ENCODE measurements at regions not wholly inside any gene's neighbourhood (a gene's known extent, or its start where the extent isn't known, plus 50 kb on each side); places are given as distances from the start of the nearest gene placed in this dataset.

- no peak for DNase-seq (ENCODE audit: low spot score)
Observed at GRCh38 chr12:13764748-13765147, 216.7 kb downstream of the GRIN2B start.

GRCh38 chr12:13749389-13749788 is 232.0 kb downstream of the GRIN2B start:
- DNase-seq (ENCODE audit: low spot score): no peak

DNA sequence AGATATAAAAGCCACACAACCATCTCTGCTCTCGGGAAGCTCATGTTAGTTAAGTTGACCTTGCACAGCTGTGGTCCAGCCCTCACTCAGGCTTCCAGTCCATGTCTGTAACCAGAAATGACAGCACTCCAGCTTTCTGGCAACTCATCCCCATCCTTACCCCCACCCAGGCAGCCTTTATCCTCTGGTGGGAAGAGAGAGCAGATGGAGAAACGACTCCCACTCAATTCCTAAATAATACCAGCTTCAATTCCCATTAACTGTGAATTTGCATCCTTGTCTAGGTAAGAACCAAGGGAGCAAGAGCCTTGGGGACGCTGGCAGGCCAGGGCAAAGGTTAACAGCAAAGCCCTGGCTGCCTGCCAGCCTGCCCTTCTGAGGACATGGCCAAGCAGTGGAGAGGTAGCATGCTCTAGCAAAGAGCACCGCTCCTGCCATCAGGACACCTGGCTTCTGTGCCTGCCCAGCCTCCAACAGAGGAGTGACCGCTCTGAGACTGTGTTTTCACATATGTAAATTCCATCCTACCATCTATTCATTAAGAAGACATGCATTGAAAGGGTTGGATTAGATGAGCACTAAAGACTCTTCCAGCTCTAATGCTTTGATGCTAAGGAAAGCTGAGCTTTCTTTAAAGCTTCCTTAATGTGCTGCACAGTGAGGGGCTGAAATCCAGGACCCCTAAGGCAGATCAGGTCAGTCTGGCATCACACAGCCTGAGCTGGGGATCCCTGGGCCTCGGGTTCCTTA is 236.1 kb downstream of the GRIN2B start:
- DNase-seq (ENCODE audit: low spot score): no peak

DNA sequence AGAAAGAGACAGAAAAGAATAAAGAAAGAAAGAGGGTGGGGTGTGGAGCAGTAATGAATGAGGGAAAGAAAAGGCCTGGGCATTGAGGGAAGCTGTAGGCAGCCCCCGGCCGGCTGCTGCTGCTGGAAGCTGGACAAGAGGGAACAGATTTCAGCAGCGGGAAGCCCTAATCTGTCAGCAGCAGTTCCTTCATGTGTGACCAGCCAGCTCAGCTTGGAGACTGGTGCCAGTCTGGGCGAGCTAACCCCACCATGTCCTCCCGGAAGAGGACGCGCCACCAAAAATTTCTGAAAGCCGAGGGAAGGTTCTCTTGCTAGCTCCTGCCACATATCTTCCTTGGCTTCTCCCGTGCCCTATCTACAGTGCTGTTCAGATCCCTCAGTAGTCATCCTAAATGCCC is 236.8 kb downstream of the GRIN2B start:
- DNase-seq (ENCODE audit: low spot score): no peak

GRCh38 chr12:13740149-13740545 is 241.3 kb downstream of the GRIN2B start:
- no peak for DNase-seq (ENCODE audit: low spot score)

GRCh38 chr12:13735734-13736133 is 245.7 kb downstream of the GRIN2B start:
- no peak for DNase-seq (ENCODE audit: low spot score)

DNA sequence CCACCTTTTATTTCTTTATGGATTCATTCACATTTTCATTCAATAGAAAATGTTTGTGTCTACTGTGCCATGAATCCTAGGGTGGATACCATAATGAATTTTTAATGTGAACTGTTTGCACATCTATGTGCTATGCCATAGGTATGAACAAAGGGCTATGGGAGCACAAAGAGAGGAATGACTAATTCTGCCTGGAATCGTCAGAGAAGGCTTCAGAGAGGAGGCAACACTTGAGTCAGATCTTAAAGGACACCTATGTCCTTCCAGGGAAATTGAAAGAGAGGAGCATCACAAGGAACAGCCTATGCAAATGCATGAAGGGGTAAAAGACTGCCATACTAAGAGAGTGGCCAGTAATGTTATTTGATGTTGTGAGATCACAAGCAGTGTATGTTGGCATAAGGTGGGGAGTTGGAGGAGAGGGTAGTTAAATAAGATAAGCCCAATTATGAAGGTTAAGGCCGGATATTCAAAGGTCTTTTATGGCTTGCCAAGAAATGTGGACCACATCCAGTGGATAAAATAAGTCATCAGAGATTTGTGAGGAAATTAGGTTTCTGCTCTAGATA is 246.7 kb downstream of the GRIN2B start:
- DNase-seq (ENCODE audit: low spot score): no peak

GRCh38 chr12:13727707-13728195 is 253.7 kb downstream of the GRIN2B start:
- DNase-seq (ENCODE audit: low spot score): peak; percentile 37

DNA sequence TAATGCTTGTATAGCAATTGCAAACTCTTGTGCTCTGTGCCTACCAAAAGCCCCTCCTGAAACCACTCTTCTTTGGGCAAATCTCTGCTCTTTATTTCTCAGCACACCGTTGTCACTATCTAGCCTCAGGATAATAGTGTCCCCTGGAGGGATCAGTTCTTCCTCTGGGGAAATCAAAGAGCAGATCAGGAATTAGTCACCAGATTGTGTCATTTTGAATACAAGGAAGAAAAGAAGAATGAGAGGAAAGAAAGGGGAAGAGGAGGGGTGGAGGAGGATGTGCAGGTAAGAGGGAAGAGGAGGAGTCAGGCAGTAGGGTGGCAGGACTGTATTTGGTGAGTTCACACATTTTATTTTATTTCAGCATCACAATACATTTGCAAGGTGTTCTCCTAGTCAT is 256.4 kb downstream of the GRIN2B start:
- no peak for DNase-seq (ENCODE audit: low spot score)

- no peak for DNase-seq (ENCODE audit: low spot score)
Observed at GRCh38 chr12:13724136-13724535, 257.3 kb downstream of the GRIN2B start.

DNA sequence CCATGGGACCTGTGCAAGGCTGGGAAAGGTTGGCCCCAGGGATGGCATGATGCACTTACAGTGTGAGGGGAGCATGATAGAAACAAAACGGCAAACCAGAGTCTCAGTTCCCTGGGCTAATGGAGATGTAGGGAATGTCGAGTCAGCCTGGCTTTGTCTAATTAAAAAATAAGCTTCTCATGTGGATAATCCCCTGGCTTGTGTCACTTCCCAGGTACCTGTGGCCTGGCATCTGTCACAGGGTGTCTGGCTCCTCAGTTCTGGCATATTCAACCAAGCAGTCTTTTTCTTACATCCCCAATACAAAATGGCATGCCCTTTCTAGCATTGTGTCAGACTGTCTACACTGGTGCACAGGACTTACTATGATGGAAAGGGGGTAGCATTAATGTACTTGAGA is 261.4 kb downstream of the GRIN2B start:
- no peak for DNase-seq (ENCODE audit: low spot score)

DNA sequence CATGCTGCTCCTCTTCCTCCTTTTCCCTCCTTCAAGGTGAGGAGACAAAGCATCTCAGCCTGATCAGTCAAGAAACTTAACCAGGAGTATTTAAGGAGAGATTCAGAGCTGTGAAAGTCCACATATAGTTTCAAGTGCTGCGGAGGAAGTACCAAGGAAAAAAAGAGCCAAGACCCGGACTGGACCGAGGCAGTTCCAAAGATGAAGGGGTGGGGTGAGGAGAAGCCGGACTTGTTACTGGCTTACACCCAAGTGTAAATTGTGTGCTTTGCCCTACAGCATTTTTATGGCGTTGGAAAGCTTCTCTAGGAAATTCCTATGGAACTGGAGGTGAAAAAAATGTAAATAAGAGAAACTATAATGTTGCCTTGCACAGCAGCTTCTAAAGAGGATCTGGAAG is 263.1 kb downstream of the GRIN2B start:
- no peak for DNase-seq (ENCODE audit: low spot score)

GRCh38 chr12:13716119-13716518 is 265.3 kb downstream of the GRIN2B start:
- DNase-seq (ENCODE audit: low spot score): no peak

DNA sequence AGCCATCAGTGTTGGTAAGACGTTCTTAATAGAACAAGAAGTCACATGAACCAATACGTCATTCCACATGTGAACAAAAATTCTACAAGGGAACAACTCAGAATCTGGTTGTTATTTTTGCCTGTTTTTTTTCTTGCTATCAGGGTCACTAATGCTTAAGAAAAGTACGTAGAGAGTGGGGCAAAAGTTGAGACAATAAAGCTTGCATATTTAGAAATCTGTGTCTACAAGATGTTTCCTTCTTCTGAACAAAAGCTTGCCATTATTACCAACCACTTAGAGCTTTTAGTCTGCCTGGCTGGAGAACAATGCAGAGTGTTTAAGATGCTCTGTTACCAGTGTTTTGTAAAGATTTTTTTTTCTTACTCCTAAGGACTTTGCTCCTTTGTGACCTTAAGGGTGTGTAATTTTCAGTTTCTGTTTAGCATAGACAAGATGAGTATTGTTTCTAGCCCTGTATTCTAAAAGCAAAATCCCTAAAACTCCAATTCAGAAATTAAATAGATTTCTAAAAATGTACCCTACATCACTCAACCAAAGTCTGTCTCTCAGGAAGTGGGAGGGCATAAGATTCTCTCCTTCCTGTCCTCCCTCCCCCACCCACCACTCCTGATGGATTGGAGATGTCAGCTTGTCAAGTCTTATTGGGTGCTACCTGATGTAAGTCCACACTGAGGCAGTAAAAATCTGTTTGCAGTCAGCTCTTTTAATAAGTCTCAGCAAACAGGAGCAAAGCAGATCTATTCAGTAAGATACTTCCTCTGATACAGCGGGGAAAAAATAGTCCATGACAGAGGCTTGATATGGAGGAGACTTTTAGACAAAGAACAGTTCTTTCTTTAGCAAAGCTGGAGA is 267.6 kb downstream of the GRIN2B start:
- DNase-seq (ENCODE audit: low spot score): no peak

DNA sequence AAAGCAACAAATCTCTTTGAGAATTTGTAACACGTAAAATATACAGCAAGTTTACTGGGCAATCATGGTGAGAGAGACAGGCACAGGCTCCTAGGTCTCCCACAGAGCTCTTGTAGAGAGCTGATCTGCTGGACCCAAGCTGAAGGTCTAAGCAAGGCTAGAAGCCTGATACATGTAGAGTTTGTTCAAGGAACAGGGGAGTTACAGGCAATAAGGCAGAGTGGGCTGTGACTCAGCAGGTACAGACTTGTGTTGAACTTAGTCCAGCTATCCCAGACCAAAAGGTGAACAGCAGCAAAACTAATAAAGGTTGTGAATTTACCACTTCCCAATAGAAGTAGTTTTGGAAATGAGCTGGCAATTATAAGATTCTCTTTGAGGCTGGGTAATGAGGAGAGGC is 273.6 kb downstream of the GRIN2B start:
- no peak for DNase-seq (ENCODE audit: low spot score)

DNA sequence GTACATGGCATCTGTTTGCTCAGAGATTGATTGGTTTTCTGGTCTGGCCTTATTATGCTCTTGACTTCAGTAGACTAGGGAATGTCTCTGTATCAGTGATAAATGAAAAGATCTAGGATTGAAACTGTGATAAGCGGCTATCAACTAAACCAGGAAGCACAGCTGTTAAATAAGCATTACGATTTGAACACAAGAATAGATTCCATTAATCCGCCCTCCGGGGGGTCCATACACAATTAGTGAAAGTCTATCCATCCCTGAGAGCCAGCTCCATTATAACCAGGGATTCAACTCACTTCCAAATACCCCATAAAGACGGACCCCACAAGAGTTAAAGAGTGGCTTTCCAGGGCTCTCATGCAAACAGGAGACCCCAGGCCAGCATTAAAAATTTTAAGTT is 279.0 kb downstream of the GRIN2B start:
- DNase-seq (ENCODE audit: low spot score): no peak

- DNase-seq (ENCODE audit: low spot score): no peak
Observed at GRCh38 chr12:13701502-13701901, 279.9 kb downstream of the GRIN2B start.

DNA sequence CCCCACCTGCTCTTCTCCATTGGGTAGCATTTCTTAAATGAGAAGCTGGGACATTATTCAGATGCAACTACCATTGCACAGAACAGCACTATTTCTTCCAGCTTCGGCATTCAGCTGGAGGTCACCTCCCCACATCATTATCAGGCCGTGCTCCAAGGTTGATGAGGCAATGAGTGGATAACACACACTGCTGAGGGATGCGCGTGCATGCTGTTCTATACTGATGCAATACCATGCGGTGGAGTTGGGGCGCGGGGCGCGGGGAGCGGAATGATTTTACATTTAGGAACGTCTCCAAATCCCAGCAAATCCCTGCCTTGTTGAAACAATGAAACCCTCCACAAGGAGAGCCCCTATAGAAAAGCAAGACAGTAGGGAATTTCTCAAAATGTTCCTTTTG is 283.4 kb downstream of the GRIN2B start:
- DNase-seq (ENCODE audit: low spot score): no peak

DNA sequence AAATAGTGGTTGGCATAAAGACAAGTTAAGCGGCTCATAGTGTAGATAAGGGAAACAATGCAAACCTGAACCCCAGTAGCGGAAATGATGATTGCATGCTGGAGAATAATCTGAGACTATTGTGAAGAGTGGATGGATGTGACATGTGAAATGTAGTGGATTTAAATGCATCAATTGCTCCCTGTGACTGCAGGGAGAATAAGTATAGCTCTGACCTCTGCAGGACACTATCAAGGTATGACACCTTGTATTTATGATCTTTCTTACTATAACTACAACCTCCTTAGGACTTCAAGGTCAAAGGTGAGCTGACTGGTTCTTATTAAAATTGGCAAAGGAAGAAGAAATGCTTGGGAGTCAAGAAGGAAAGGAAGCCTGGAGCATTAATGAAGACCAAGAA is 285.6 kb downstream of the GRIN2B start:
- DNase-seq (ENCODE audit: low spot score): no peak

DNA sequence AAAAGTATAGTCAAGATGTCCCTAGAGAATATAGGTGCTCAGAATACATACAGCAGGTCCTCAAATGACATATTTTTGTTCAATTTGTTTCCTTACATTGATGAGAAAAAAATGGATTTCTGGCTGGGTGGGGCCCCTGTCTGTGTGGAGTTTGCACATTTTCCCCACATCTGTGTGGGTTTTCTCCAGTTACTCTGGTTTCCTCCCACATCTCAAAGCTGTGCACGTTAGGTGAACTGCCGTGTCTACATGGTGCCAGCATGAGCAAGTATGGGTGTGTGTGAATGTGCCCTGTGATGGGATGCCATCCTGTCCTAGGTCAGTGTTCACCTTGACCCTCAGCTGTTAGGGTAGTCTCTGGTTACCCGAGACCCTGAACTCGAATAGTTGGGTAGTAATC is 289.1 kb downstream of the GRIN2B start:
- DNase-seq (ENCODE audit: low spot score): no peak

- no peak for DNase-seq (ENCODE audit: low spot score)
Observed at GRCh38 chr12:13691598-13691997, 289.8 kb downstream of the GRIN2B start.

DNA sequence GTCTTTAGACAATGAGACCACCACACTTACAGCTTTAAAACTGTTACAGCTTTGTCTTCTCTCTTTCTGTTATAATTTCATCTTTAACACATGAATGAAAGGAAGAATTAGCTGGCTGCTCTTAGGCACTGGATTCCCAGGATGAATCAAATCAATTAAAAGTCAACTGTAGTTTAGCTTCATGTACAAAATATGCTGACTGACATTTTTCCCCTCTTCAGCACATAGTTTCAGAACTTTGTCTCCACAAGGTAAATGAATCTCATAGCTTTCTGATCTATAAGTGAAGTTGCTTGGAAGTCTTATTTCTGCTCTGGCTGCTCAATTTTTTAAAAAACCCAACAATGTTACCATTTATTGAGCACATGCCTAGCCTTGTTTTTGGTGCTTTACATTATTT is 293.8 kb downstream of the GRIN2B start:
- no peak for DNase-seq (ENCODE audit: low spot score)

GRCh38 chr12:13686260-13686659 is 295.1 kb downstream of the GRIN2B start:
- no peak for DNase-seq (ENCODE audit: low spot score)

Data from H4 (cell line).